Heart left ventricle (tissue), 13 donors: ENCODE measurements at regions not wholly inside any gene's neighbourhood (a gene's known extent, or its start where the extent isn't known, plus 50 kb on each side); places are given as distances from the start of the nearest gene placed in this dataset.

Source experiments
- POLR2A ChIP-seq, 2 donors: fragments of 450-650 bp; IDR thresholded peaks; one replicate each; pipeline ENCODE4 v1.6.1; 2017; ENCODE audit warnings: antibody characterized with exemption in 2 of 2, mild to moderate bottlenecking in 2 of 2, moderate library complexity in 2 of 2
- TF ChIP-seq, protein P1 (sequence below), 12 donors: fragments of 200-600 bp; sonication (generic) in 4 of 12; IDR thresholded peaks; one replicate each; pipeline versions ENCODE4 v1.5.0 to v1.8.0; 2018 to 2022; ENCODE audit warnings: antibody characterized with exemption in 12 of 12, mild to moderate bottlenecking in 5 of 12
- donor health status: ischemic (EF 13 %, LVEDD 7.1; RV severe dilation, severe dysfunction).
- donor health status: DM: no; HTN: yes; CAD: no.
- donor health status: DM: no; HTN: no; CAD: no.
- donor health status: ischemic (EF 25% LVEDD 6.9; RV normal size, moderate dysfunction).
- donor health status: ischemic (EF 25% LVEDD 5.7; RV mildly dilated, moderate dysfunction).
- donor health status: ischemic (EF 35%, LVEDD 5.7; RV mildly dilated, moderate dysfunction).
- donor health status: nonischemic (EF 11% LVEDD 7.7; RV severe dilation, severe dysfunction).
- donor health status: DM: yes; HTN: yes; CAD: no.
- donor health status: PGD.
- donor health status: ischemic (EF 29% LVEDD 5.4; RV normal size, mild dysfunction).
- donor health status: nonischemic (EF 23%, LVEDD 6.1; RV moderate dilation, normal function).

DNA sequence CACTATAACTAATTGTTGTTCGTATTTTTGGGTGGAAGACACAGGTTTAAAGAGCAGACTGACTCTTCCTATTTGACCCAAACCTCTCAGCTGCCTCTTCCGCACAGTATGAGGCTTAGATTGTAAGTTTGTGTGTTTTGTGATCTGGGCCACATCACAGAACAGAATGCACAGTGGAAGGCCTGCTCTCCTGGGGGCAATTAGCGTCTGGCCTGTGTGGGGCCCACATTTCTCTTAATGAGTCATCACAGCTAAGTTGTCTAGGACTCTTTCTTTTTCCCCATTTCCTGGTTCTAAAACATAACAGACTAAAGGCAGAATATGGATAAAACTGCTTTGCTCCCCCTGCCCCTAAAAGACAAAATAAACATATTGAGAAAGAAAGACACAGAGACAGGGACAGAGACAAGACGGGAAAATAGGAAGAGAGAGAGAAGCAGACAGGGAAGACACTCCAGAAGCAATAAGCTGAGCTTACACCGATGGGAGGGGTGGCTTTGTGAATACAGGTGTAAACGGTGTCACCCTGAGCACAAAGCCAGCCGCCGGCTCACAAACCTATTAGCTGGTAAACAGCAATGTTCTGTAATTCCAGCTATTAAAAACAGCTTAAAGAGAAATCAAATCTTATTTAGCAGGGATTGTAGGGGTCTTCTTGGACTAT, 127.4 kb upstream of the OPCML start:
- TF ChIP-seq, protein P1, sequence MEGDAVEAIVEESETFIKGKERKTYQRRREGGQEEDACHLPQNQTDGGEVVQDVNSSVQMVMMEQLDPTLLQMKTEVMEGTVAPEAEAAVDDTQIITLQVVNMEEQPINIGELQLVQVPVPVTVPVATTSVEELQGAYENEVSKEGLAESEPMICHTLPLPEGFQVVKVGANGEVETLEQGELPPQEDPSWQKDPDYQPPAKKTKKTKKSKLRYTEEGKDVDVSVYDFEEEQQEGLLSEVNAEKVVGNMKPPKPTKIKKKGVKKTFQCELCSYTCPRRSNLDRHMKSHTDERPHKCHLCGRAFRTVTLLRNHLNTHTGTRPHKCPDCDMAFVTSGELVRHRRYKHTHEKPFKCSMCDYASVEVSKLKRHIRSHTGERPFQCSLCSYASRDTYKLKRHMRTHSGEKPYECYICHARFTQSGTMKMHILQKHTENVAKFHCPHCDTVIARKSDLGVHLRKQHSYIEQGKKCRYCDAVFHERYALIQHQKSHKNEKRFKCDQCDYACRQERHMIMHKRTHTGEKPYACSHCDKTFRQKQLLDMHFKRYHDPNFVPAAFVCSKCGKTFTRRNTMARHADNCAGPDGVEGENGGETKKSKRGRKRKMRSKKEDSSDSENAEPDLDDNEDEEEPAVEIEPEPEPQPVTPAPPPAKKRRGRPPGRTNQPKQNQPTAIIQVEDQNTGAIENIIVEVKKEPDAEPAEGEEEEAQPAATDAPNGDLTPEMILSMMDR (IDR thresholded peaks at IDR 0.05), result no peak
- no peak for TF ChIP-seq POLR2A (IDR thresholded peaks at IDR 0.05)
